Dermis blood vessel endothelial cell (primary cell): ENCODE measurements at regions not wholly inside any gene's neighbourhood (a gene's known extent, or its start where the extent isn't known, plus 50 kb on each side); places are given as distances from the start of the nearest gene placed in this dataset.
"Not testable (repeated sequence)": the region's sequence is repeated elsewhere in the genome, so short reads cannot be mapped to it uniquely, and the experiment has no call there.

ENCODE experiments used
- DNase-seq: peaks from one replicate; pipeline ENCODE4 v3.0.0; 2010

- DNase-seq: not testable (repeated sequence)
Measured at GRCh38 chr3:117872594-117873248, 1161.9 kb downstream of the IGSF11 start.

DNA sequence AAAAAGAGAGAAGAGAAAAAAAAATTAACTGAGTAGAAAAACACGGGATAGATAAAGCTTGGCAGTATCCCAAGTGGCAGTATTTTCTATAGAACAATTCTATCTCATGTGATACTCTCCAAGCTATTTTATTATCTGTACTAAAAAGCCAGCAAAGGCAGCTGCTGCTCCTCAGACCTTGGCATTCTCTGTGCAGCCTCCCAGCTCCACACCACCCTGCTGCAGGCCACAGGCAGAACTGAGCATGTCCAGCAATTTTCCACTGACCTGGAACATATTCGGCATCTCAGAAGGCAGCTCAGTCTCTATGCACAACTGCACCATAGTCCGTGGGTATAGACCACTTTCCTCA is 1161.4 kb downstream of the IGSF11 start:
- DNase-seq: no peak

- no peak for DNase-seq
Measured at GRCh38 chr3:117874028-117874690, 1160.5 kb downstream of the IGSF11 start.

DNA sequence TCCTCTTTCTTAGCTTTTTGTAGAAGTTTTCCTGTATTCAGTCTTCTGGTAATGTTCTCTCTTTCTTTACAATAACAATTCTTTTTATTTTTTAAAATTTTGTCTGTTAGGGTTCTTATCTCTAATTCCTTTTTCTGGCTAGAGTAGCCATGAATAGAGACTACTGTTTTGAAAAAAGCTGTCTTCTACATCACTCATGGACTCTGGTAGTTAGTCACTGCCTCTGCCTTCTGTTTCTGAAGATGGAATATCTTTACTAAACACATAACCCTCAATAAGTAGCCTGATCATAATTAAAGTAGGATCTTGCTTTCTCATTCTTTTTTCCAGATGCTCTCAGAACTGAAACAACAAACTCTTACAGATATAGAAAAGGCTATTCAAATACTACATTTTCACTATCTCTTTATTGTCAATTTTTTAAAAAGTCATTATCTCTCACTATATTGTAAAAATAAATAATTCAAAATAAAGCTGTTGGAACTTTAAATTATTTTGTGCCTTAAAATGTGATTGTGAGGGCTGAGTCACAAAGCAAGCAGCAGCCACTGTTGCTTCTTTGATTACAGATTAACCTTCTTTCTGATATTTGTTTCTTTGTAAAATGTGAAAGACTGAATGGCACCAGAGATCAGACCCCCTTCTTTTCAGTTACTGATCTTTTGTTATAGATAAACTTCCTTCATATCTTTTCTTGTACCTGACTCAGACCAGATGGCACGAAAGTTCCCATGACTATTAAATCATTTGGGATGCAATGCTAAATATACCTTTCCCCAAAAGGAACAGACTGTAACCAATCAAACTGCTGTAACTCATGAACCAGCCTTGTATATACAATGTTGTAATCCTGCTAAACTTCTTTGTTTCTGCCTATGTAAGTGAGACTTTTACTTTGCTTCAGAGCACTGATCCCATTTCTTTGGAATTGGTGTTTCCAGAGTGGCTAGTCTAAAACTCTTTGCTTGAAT is 1159.5 kb downstream of the IGSF11 start:
- DNase-seq: no peak

DNA sequence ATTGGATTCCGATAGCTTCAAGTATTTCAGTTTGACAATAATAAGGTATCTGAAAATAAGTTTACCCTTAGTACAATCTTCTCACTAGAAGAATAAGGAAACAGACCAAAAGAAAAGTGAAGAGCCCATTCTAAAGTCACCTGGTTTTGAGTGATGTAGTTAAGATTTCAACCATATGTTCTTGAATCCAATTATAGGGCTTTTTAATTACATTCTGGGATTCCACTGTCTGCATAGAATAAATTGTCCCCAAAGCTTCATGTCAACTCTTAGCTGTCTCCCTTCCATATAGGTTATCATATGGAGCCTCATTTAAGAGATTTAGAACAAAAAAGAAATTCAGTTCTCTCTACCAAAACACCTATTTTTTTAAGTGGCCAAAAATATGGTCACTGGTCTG is 1158.8 kb downstream of the IGSF11 start:
- DNase-seq: no peak

GRCh38 chr3:117880638-117881037 is 1154.0 kb downstream of the IGSF11 start:
- no peak for DNase-seq

DNA sequence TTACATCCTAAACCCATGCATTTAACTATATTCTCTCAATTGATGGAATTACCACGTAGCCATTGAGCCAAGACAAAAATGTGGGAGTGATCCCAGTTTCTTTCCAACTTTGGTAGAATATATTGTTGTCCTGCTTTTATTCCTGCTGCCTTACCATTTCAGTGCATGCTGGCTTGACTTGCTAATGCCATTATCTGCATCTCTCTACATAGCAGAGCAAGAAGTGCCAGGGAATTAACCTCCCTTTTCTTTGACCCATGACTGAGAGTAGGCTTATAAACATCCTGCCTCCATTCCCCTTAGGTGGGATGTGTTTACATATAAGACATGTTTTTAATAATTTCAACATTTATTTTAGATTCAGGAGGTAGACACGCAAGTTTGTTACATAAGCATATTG is 1153.4 kb downstream of the IGSF11 start:
- no peak for DNase-seq

- no peak for DNase-seq
Measured at GRCh38 chr3:117885011-117885441, 1149.6 kb downstream of the IGSF11 start.

- no peak for DNase-seq
Measured at GRCh38 chr3:117886147-117886546, 1148.5 kb downstream of the IGSF11 start.

- no peak for DNase-seq
Measured at GRCh38 chr3:117887031-117887430, 1147.6 kb downstream of the IGSF11 start.

GRCh38 chr3:117887901-117888300 is 1146.7 kb downstream of the IGSF11 start:
- no peak for DNase-seq

DNA sequence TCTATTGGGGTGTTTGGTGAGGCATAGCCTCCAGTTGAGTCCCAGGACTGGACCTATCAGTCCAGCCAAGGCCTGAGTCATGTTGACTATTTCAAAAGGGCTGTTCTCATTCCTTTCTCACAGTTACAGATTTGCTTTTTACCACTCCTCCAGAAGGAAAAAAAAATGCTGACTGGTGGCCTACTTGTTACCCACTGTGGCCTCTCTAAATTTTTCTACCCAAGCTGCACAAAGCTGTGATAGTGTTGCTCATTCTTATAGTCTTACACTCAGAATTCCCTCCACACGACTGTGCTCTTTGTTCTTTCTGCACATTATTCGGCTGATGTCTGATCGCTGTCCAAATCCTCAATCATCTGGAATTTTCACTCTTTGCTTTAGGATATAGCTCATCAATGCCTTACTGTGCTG is 1142.2 kb downstream of the IGSF11 start:
- no peak for DNase-seq

- DNase-seq: no peak
Measured at GRCh38 chr3:117893001-117893400, 1141.6 kb downstream of the IGSF11 start.

- DNase-seq: no peak
Measured at GRCh38 chr3:117893638-117894037, 1141.0 kb downstream of the IGSF11 start.

- no peak for DNase-seq
Measured at GRCh38 chr3:117898722-117899522, 1135.7 kb downstream of the IGSF11 start.

- no peak for DNase-seq
Measured at GRCh38 chr3:117903226-117903625, 1131.4 kb downstream of the IGSF11 start.

- DNase-seq: no peak
Measured at GRCh38 chr3:117910820-117911521, 1123.7 kb downstream of the IGSF11 start.

GRCh38 chr3:117912352-117912751 is 1122.3 kb downstream of the IGSF11 start:
- DNase-seq: no peak

- no peak for DNase-seq
Measured at GRCh38 chr3:117914540-117915100, 1120.0 kb downstream of the IGSF11 start.

DNA sequence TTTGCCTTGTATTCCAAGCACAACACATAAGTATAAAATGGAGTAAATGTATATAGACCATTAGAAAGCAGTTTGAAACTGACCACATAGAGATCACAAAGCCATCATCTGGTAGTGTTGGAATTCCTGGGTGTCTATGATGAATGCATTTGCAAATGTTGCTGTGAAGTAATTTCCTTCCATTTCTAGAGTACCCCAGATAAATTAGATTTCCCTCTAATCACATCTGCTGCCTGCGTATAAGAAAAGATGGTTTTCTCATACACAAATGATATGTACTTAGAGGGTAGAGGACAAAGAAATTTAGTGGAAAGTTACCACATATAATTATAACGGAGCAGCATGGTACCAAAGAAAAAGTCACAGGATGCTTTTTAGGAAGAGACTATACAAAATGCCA is 1117.8 kb downstream of the IGSF11 start:
- DNase-seq: no peak

DNA sequence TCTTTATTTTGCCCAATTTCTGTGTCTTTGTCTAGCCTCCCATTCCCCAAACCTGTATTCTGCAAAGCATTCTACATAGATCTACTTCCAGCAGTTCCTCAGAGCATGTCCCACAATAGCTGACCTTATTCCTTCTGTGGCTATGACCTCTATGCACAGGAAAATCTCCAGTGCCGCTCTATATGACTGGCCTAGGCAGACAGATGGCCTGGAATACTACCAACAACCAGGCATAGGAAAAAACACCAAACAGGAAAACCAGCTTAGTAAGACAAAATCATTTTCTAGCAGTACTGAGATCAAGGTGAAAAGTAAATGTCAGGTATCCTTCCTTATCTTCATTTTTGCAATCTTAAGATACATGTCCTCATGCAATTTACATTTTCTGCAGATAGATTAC is 1115.0 kb downstream of the IGSF11 start:
- DNase-seq: no peak
